Keratinocyte (primary cell): ENCODE measurements at regions not wholly inside any gene's neighbourhood (a gene's known extent, or its start where the extent isn't known, plus 50 kb on each side); places are given as distances from the start of the nearest gene placed in this dataset.

ENCODE experiments used
- DNase-seq: peaks from one replicate; pipeline ENCODE4 v3.0.0-alpha.2; 2011; ENCODE audit warnings: low read depth, missing footprints, low spot score
- FAIRE-seq: peaks from 2 replicates; lab custom pipeline; 2011; peaks lifted over from hg19 to GRCh38; lab: Jason Lieb, UNC
- H2AFZ ChIP-seq: 2 replicates; pipeline ENCODE4 v1.6.0; 2012; ENCODE audit warnings: low read length, control low read depth, inconsistent platforms; ENCODE audit not compliant: control insufficient read depth
- H3K27ac ChIP-seq: 2 replicates; pipeline ENCODE4 v1.5.1; 2011; ENCODE audit warnings: low read length; ENCODE audit not compliant: control insufficient read depth, insufficient read depth
- H3K27me3 ChIP-seq: 3 replicates; pipeline ENCODE4 v1.6.0; 2011; ENCODE audit warnings: low read length; ENCODE audit not compliant: control insufficient read depth, insufficient read depth; ENCODE audit errors: extremely low read depth
- H3K36me3 ChIP-seq, 2 experiments: 2 replicates in 1 of 2; 3 replicates in 1 of 2; pipeline ENCODE4 v1.5.1; 2011; ENCODE audit warnings: low read length in 2 of 2, mild to moderate bottlenecking in 1 of 2; ENCODE audit not compliant: control insufficient read depth in 2 of 2, insufficient read depth in 2 of 2; ENCODE audit errors: extremely low read depth in 1 of 2
- H3K4me1 ChIP-seq: 3 replicates; pipeline ENCODE4 v1.5.1; 2011; ENCODE audit warnings: low read length; ENCODE audit not compliant: control insufficient read depth, insufficient read depth; ENCODE audit errors: extremely low read depth
- H3K4me2 ChIP-seq: 3 replicates; pipeline ENCODE4 v1.6.0; 2011; ENCODE audit warnings: low read depth, low read length; ENCODE audit not compliant: control insufficient read depth, insufficient read depth; ENCODE audit errors: extremely low read depth
- H3K4me3 ChIP-seq, 3 experiments: fragments of 200-600 bp in 1 of 3; sonication (generic) in 1 of 3; 2 replicates in 2 of 3; 3 replicates in 1 of 3; pipeline ENCODE4 v1.5.1; 2011 to 2016; ENCODE audit warnings: low read length in 3 of 3, mild to moderate bottlenecking in 3 of 3, control low read depth in 2 of 3, inconsistent platforms in 1 of 3, low read depth in 1 of 3, mixed read lengths in 1 of 3, mixed run types in 1 of 3, moderate library complexity in 1 of 3; ENCODE audit not compliant: control insufficient read depth in 2 of 3, insufficient read depth in 2 of 3; ENCODE audit errors: extremely low read depth in 1 of 3
- H3K79me2 ChIP-seq: 2 replicates; pipeline ENCODE4 v1.6.0; 2012; ENCODE audit warnings: low read length; ENCODE audit not compliant: control insufficient read depth, insufficient read depth
- H3K9ac ChIP-seq: 3 replicates; pipeline ENCODE4 v1.6.0; 2011; ENCODE audit warnings: low read length; ENCODE audit not compliant: control insufficient read depth, insufficient read depth; ENCODE audit errors: extremely low read depth
- H3K9me1 ChIP-seq: 3 replicates; pipeline ENCODE4 v1.6.0; 2011; ENCODE audit warnings: low read length; ENCODE audit not compliant: control insufficient read depth, insufficient read depth; ENCODE audit errors: extremely low read depth
- H3K9me3 ChIP-seq: 2 replicates; pipeline ENCODE4 v1.5.1; 2012; ENCODE audit warnings: low read depth, low read length; ENCODE audit not compliant: control insufficient read depth
- H4K20me1 ChIP-seq: 3 replicates; pipeline ENCODE4 v1.6.0; 2011; ENCODE audit warnings: low read length; ENCODE audit not compliant: control insufficient read depth, insufficient read depth; ENCODE audit errors: extremely low read depth
- CTCF ChIP-seq, 3 experiments: IDR thresholded peaks in 1 of 3; conservative IDR thresholded peaks in 1 of 3; optimal IDR thresholded peaks in 1 of 3; 2 replicates in 2 of 3; 3 replicates in 1 of 3; pipeline versions ENCODE3 to v1.5.1; 2011; ENCODE audit warnings: low read length in 3 of 3, mild to moderate bottlenecking in 3 of 3, moderate library complexity in 2 of 3, control low read depth in 1 of 3, inconsistent platforms in 1 of 3; ENCODE audit not compliant: insufficient read depth in 2 of 3; ENCODE audit errors: extremely low read depth in 1 of 3
- EZH2 ChIP-seq: IDR thresholded peaks from one replicate; pipeline ENCODE4 v1.6.1; 2012; ENCODE audit warnings: inconsistent platforms, mild to moderate bottlenecking, low read length, moderate library complexity
- dilution Hi-C: fragments of 300-500 bp; cut with MboI; formaldehyde crosslinking; loops from one replicate; pipeline ENCODE4 v1.7.0; 2020; ENCODE audit warnings: low sequenced_read_pairs; ENCODE audit not compliant: extremely low pct_ligation_motif_present

- Histone ChIP-seq H3K4me1 (peaks cover 9% of the 10 kb centered on the region), H3K27me3 (no peaks in the 10 kb centered on the region), H3K79me2 (no peaks in the 10 kb centered on the region), H3K36me3 (no peaks in the 10 kb centered on the region), H3K9ac (no peak overlapping the region), H3K27ac (no peak overlapping the region), H4K20me1 (no peaks in the 10 kb centered on the region), H3K4me2 (no peak overlapping the region), H3K9me1 (no peaks in the 10 kb centered on the region), H2AFZ (no peak overlapping the region), H3K4me3 (no peak overlapping the region), H3K9me3 (no peaks in the 10 kb centered on the region)
- TF ChIP-seq EZH2 (no peak), CTCF (optimal IDR thresholded peaks at IDR 0.05 in 1 of 3, IDR thresholded peaks at IDR 0.05 in 1 of 3, conservative IDR thresholded peaks at IDR 0.05 in 1 of 3; ENCODE audit: extremely low read depth in 1 of 3, insufficient read depth in 2 of 3, low read length in 3 of 3) (no peak)
- FAIRE-seq (no peak), DNase-seq (no peak)
- dilution Hi-C loops = no loop called here
Observed at GRCh38 chr4:79016878-79017277, 77.6 kb upstream of the PAQR3 start.

GRCh38 chr4:79015411-79015810 is 76.2 kb upstream of the PAQR3 start:
- TF ChIP-seq CTCF (optimal IDR thresholded peaks at IDR 0.05 in 1 of 3, IDR thresholded peaks at IDR 0.05 in 1 of 3, conservative IDR thresholded peaks at IDR 0.05 in 1 of 3; ENCODE audit: extremely low read depth in 1 of 3, insufficient read depth in 2 of 3, low read length in 3 of 3) (no peak), EZH2 (no peak)
- no peak overlapping the region for H3K4me3 ChIP-seq
- H3K4me1 ChIP-seq = no peaks in the 10 kb centered on the region
- H2AFZ ChIP-seq = no peak overlapping the region
- H3K36me3 ChIP-seq = no peaks in the 10 kb centered on the region
- H3K27me3 ChIP-seq = no peaks in the 10 kb centered on the region
- DNase-seq (no peak), FAIRE-seq (no peak)
- H3K27ac ChIP-seq = no peak overlapping the region
- H3K9ac ChIP-seq = no peak overlapping the region
- H4K20me1 ChIP-seq = no peaks in the 10 kb centered on the region
- H3K9me1 ChIP-seq = no peaks in the 10 kb centered on the region
- no peaks in the 10 kb centered on the region for H3K9me3 ChIP-seq
- H3K4me2 ChIP-seq = no peak overlapping the region
- no peaks in the 10 kb centered on the region for H3K79me2 ChIP-seq
- dilution Hi-C loops = no loop called here
